GM12873 (cell line): ENCODE measurements at regions not wholly inside any gene's neighbourhood (a gene's known extent, or its start where the extent isn't known, plus 50 kb on each side); places are given as distances from the start of the nearest gene placed in this dataset.

Source experiments
- TF ChIP-seq, protein P1 (sequence below): IDR thresholded peaks from 2 replicates; pipeline ENCODE4 v1.5.1; 2012; ENCODE audit warnings: low read depth, mild to moderate bottlenecking, moderate library complexity, low read length, control low read depth; ENCODE audit not compliant: insufficient read depth; ENCODE audit errors: missing control alignments

GRCh38 chr6:144575327-144575726 lies 290.2 kb downstream of the UTRN start:
- TF ChIP-seq, protein P1, sequence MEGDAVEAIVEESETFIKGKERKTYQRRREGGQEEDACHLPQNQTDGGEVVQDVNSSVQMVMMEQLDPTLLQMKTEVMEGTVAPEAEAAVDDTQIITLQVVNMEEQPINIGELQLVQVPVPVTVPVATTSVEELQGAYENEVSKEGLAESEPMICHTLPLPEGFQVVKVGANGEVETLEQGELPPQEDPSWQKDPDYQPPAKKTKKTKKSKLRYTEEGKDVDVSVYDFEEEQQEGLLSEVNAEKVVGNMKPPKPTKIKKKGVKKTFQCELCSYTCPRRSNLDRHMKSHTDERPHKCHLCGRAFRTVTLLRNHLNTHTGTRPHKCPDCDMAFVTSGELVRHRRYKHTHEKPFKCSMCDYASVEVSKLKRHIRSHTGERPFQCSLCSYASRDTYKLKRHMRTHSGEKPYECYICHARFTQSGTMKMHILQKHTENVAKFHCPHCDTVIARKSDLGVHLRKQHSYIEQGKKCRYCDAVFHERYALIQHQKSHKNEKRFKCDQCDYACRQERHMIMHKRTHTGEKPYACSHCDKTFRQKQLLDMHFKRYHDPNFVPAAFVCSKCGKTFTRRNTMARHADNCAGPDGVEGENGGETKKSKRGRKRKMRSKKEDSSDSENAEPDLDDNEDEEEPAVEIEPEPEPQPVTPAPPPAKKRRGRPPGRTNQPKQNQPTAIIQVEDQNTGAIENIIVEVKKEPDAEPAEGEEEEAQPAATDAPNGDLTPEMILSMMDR: no peak

DNA sequence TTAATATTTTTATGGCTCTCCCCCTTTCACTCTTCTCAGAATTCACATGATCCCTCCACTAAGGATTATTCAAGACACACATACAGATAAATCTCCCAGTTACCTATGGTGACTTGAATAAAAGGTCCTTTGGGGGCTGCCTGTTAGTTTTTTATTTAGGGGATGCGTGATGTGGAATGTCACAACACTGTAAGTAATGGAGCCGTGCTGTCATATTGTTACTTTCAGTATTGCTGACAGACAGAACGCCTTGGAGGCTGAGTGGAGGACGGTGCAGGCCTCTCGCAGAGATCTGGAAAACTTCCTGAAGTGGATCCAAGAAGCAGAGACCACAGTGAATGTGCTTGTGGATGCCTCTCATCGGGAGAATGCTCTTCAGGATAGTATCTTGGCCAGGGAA lies 291.7 kb downstream of the UTRN start:
- TF ChIP-seq, protein P1: no peak

DNA sequence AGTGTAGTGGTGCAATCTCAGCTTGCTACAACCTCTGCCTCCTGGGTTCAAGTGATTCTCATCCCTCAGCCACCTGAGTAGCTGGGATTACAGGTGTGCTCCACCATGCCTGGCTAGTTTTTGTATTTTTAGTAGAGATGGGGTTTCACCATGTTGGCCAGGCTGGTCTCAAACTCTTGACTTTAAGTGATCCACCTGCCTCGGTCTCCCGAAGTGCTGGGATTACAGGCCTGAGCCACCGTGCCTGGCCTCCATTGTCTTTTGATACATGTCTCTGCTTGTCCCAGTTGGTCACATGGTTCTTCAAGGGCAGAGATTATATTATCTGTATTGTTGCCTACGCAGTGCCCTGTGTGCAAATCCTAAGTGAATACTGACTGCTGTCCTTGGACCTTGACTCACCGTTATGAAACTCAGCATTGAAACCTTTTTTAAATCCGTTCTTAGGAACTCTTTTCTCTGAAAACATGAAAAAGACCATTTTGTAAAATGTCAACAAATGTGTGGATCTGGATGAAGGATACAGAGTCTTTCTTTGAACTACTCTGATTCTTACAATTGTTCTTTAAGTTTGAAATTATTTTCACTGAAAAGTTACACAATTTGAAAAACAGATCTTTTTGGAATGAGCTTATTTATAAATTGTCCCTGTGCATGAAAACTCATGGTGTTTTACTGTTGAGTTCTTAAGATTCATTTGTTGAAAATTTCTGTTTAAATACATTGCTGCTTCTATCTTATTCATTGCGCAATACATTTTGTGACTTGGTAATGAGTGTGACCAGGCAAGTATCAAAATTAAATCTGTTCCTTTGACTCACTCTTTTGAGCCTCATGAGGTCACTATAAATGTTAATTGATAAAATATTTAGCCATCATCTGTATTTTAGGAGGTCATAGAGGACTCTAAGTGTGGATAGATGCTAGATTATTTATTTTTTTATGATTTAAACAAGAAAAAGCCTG lies 293.5 kb downstream of the UTRN start:
- TF ChIP-seq, protein P1: no peak

- TF ChIP-seq, protein P1: no peak
These were observed 294.9 kb downstream of the UTRN start for GRCh38 chr6:144580039-144580438.

DNA sequence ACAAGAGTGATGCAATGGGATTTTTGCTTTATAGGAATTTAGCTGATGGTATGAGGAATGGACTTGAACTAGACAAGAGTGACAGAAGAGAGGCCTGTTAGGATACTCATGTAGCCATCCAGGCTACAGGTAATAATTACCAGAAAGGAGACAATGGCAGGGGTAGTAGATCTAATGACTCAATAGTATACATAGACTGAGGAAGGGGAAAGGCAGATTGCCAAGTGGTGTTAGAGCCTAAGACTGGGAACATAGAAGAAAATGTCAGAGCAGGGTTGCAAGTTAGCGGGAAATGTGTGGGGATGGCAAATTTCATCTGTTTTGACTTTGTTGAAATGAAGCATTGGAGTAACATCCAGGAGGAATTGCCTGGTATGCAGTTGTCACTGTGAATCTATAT lies 295.6 kb downstream of the UTRN start:
- TF ChIP-seq, protein P1: no peak

- TF ChIP-seq, protein P1: peak; percentile 56
These were observed 296.8 kb downstream of the UTRN start for GRCh38 chr6:144581812-144582537.

GRCh38 chr6:144582939-144583613 lies 297.9 kb downstream of the UTRN start:
- TF ChIP-seq, protein P1: no peak
